ENCODE measurements at regions not wholly inside any gene's neighbourhood (a gene's known extent, or its start where the extent isn't known, plus 50 kb on each side); places are given as distances from the start of the nearest gene placed in this dataset.

DNA sequence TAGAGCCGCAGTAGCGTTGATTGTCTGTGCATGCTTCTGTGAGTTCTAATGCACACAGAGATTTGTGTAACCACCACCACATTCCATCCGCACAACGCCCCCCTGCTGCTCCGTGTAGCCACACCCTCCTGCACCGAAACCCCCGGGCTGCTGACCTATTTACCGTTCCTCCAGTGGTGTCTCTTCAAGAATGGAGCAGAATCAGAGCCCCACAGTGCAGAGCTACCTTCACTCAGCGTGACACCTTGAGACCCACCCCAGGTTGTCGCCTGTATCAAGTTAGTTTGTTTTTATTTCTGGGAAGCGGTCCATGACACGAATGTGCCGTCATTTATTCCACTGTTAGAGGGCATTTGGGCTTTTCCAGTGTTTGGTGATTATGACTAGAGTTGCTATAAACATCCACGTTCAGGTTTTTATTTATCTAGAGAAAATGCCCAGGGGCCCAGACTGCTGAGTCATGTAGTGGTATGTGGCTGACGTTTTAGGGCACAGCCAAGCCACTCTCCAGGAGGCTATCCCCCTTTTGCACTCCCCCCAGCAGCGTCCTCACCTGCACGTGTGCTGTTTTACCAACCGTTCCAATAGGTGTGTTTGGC, 266.8 kb downstream of the NDUFA10 start:
- no peak for DNase-seq

GRCh38 chr2:239756790-239757760, 268.1 kb downstream of the NDUFA10 start:
- peak in 1 of 14 donors; percentile 34 for DNase-seq

DNA sequence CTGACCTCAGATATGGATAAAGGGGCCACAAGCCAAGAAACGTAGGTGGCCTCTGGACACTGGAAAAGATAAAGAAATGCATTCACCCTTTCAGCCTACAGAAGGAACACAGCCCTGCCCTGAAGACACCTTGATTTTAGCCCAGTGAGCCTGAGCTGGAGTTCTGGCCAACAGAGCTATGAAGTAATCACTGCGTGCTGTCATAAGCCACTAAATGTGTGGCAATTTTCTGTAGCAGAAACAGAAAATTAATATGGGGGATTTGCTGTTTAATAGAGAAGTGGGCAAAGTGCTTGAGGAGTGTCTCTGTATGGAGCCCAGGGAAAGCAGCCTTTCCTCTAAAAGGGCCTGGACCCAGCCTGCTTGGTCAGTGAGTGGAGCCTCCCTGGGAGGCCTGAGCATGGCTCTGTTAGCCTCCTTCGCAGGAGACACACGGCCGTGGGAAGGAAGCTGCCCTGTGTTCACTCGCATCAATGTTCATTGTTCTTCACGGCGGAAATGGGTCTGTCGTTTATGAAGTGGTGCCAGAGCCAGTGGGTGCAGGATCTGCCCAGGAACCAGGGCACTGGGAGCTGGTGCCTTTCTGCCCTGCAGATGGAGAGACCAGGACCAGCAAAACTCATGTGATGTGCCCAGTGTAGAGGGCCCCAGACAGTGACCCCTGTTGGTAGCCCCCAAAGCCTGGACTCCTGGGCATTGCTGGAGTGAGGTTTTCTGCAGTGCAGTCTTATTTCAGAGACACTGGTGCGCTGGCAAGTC, 268.9 kb downstream of the NDUFA10 start:
- DNase-seq: no peak

DNA sequence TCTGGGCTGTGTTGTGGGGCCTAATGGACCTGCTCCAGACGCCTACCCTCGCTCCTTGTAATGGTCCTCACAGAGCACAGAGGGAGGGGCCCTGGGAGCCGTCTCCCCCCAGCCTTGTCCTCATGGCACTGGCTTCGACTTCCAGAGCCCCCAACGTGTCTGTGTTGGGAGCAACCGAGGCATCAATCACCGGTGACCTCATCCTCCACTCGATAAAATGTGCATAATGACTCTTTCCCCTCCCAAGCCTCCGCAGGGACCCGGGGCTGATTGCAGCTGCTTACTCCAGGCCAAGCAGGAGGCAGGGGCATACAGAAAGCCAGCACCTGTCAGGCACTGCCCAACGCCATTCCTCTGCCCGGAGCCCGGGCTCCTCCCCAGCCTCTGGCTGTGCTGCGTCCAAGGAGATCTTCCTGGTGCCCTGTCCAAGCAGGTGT, 271.7 kb downstream of the NDUFA10 start:
- DNase-seq: no peak

DNA sequence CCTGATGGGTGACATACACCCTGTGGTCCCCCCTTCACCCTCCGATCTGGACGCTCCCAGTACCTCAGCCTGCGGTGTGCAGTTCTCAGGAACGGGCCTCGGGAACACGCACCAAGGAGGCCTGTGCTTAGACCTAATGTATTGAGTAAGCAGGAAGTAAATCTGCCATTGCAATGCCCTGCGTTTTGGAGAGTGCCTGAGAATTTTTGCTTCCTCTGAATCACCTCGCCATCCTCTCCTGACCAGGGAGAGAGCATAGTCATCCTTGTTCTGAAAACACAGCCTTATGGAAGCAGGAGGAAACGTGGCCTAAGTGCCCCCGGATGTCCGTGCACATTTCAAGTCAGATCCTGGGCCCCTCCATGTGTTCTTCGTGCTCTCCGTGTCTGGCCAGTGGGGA, 272.2 kb downstream of the NDUFA10 start:
- DNase-seq: no peak

DNA sequence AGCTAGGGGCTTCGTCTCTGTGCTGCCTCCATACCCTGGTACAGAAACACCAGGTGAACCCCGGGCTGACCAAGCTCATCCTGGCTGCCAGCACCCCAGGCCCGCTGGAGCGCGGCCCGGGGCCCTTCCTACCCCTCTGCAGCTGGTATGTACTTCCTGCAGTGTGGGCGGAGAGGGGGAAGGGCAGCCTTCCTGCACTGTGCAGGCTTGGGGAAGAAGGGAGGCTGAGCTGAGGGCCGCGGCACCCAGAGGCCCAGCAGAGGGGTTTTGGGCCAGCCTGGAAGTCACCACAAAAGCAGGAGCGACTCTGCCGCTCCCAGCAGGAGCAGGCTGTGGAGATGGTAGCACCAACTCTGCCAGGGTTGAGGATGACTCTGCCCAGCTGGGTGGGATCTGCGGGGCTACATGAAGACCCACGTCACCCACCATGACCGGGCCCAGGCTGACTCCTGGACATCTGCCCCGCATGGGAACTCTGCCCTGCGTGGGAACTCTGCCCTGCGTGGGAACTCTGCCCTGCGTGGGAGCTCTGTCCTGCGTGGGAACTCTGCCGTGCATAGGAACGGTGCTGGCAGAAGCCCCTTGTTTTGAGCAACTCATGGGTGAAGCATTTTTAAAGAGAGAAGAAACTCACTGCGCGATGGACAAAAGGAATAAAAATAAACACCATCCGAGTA, 273.3 kb downstream of the NDUFA10 start:
- DNase-seq: peak in 1 of 14 donors; percentile 8

DNA sequence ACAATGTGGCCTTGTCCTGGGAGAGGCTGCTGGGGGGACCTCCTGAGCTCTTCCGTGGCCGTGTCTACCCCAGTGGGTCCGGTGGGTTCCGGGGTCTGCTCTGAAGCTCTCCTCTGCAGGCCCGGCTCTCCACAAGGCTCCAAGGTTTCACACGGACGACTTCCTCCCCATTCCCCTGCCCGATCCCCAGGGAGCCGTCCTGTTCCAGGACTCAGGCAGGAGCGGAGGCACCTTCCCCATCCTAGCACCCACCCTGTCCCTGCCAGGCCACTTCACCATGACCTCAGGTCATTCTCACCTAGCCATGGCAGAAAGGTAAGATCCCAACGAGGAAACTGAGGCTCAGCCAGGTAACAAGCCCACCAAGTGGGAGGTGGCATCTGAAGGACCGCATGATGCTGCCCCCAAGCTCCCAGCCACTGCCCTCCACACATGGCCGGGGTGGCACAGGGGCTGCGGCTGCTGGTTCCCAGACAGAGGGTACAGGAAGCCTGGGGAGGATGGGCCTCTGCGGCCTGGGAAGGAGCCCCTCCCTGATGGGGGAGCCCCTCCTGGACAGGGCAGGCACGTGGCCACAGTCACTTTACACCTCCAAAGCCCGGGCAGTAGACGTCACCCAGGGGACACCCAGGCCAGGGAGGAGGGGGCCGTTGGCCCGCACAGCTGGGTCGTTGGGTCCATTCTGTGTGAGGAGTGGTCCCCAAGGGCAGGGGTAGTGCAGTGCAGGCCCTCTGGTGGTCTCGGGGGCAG, 274.0 kb downstream of the NDUFA10 start:
- no peak for DNase-seq

GRCh38 chr2:239750045-239750835, 274.9 kb downstream of the NDUFA10 start:
- no peak for DNase-seq

DNA sequence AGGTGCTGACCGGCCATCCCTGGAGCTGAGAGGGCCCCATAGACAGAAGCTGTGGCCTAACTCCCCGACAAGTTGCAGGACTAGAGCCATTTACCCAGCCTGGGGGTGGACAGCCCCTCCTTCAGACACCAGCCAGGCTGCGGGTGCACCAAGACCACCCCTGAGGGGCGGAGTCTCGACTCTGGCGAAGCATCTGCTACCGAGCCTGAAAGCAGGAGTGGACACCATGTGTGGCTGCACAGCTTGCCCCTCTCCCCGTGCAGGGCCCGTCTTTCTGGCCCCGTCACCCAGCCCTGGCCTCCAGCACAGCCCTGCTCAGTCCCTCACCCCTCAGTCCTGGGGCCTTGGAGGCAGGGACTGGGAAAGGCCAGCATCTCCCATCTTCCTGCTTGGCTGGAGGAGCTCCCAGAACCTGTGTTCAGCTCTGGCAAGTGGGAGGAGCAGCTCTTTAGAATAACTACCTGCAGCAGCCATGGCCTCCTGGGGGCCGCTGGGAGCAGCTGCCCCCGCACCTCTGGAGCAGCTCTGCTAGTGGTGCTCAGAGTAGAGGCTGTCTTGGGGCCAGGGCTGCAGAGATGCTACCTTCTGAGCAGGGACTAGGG, 275.8 kb downstream of the NDUFA10 start:
- no peak for DNase-seq

GRCh38 chr2:239748811-239749210, 276.3 kb downstream of the NDUFA10 start:
- no peak for DNase-seq

- DNase-seq: no peak
These were observed 277.4 kb downstream of the NDUFA10 start for GRCh38 chr2:239747771-239748170.

DNA sequence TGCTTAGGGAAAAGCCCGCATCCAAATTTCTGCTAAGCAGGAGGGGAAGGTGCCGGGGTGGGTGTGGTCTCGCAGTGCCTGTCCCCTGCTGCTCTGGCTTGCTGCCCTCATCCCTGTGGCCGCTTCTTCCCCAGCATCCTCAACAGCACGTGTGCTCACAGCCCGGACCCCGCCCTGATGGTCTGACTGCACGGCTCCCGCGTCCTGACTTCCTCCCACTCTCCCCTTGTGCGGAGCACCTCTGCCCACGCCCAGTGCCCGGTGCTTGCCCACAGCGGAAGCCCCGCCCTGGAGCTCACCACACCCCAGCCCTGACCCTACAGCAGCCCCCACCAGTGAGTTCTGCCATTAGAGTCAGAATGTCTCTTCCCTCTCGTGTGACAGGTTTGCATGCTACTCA, 277.9 kb downstream of the NDUFA10 start:
- DNase-seq: no peak

- DNase-seq: peak in 1 of 14 donors; percentile 9
These were observed 278.4 kb downstream of the NDUFA10 start for GRCh38 chr2:239746559-239747246.

GRCh38 chr2:239745386-239746227, 279.5 kb downstream of the NDUFA10 start:
- DNase-seq: no peak

DNA sequence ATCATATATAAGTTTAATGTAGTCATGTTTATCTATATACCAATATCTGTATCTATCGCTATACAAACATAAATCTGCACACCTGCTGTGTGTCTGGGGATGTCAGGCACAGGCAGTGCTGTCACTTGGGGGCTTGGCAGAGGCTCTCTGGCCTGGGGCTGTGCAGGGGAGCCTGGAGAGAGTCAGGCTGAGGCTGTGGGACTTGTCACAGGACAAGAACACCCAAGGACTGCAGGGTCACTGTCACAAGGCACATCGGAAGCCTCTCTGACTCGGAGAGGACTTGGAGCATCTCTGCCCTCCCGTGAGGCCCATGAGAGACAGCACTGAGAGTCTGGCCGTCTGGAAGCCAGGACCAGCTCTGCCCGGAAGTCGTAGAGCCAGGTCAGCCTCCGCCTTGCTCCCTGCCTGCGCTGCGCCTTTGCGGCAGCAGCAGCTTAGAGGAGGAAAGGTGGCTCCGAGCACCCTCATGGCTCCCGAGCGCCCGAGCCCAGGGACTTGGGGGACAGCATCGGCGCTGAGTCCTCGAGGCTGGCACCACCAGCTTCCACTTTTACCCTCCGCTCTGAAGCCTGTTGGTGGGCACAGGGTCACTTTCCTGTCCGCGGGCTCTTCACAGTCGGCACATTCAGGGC, 280.3 kb downstream of the NDUFA10 start:
- no peak for DNase-seq

GRCh38 chr2:239743206-239743605, 281.9 kb downstream of the NDUFA10 start:
- DNase-seq: no peak

GRCh38 chr2:239742377-239742776, 282.8 kb downstream of the NDUFA10 start:
- DNase-seq: no peak

DNA sequence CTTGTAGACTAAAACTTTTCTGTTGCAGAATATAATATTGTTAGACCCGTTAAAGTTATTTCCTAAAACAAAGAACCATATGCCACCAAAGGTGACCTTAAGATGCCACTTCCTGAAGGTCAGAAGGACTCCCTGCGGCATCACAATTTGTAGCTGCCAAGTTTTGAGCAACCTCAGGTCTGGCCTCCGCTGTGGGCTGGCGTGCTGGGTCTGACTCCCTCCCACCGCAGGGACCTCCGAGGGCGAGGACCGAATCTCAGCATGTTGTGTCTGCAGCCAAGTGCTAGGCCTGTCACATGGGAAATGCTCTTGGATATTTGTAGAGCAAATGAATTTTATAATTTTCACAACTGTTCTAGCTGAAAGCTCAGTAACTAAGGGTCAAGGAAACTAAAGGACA, 285.9 kb downstream of the NDUFA10 start:
- DNase-seq: no peak
